ENCODE measurements at regions not wholly inside any gene's neighbourhood (a gene's known extent, or its start where the extent isn't known, plus 50 kb on each side); places are given as distances from the start of the nearest gene placed in this dataset.
"Not testable (repeated sequence)": the region's sequence is repeated elsewhere in the genome, so short reads cannot be mapped to it uniquely, and the experiment has no call there.

DNA sequence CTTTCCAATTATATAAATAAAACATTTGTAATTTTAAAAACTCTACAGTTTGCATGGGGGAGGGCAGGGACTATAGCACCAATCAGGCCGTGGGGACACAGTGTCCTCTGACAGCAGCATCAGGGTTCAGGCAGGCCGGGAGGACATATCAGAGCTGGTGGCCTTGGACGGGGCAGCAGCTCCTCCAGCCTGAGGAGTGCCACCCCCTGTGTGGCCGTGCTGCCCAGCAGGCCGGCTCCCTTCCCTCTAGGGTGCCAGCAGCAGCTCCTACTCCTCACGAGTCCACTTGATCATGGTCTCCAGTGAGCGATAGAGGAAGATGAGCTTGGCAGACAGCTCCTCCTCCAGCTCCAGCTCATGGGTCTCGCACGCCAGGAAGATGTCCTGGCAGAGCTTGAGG lies 144.0 kb upstream of the PHACTR3 start:
- no peak for DNase-seq (ENCODE audit: low read depth in 2 of 2)

DNA sequence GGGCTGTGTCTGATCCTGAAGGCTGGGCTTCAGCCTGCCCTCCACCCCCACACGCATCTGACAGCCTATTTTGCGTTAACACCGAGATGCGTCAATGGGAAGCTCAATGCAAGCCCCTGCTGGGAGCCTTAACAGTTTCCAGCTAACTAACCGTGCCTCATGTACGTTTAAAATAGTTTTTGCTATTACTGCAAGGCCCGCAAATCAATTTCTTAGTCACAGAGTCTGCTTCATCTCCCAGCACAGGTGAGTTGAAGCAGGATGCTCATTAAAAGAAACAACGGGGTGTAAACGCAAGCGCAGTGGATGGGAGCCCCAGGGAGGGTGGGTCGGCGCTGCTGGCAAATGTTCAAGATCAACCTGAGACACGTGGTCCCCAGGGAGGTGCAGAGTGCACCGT lies 142.8 kb upstream of the PHACTR3 start:
- DNase-seq (ENCODE audit: low read depth in 2 of 2), result no peak

- no peak for DNase-seq (ENCODE audit: low read depth in 2 of 2)
Observed at GRCh38 chr20:59462249-59462648, 142.1 kb upstream of the PHACTR3 start.

GRCh38 chr20:59463541-59463940 lies 140.8 kb upstream of the PHACTR3 start:
- DNase-seq (ENCODE audit: low read depth in 2 of 2), result no peak

- DNase-seq (ENCODE audit: low read depth in 2 of 2), result no peak
Observed at GRCh38 chr20:59466107-59466815, 138.1 kb upstream of the PHACTR3 start.

DNA sequence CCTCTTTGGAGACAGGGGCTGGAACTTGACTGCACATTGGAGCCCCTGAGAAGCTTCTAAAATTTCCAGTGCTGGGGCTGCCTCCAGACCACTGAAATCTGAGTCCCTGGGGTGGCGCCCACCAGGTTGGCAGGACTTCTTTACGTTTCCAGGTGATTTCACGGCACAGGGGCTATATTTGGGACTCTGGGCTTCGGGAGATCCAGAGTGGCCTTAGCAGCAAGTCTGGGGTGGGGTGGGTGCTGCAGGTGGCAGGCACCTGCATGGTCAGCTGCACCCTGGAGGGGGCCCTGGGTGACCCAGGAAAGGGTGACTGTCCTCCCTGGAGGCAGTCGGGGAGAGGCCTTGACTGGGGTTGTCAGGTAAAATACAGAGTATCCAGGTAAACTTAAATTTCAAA lies 135.5 kb upstream of the PHACTR3 start:
- no peak for DNase-seq (ENCODE audit: low read depth in 2 of 2)

DNA sequence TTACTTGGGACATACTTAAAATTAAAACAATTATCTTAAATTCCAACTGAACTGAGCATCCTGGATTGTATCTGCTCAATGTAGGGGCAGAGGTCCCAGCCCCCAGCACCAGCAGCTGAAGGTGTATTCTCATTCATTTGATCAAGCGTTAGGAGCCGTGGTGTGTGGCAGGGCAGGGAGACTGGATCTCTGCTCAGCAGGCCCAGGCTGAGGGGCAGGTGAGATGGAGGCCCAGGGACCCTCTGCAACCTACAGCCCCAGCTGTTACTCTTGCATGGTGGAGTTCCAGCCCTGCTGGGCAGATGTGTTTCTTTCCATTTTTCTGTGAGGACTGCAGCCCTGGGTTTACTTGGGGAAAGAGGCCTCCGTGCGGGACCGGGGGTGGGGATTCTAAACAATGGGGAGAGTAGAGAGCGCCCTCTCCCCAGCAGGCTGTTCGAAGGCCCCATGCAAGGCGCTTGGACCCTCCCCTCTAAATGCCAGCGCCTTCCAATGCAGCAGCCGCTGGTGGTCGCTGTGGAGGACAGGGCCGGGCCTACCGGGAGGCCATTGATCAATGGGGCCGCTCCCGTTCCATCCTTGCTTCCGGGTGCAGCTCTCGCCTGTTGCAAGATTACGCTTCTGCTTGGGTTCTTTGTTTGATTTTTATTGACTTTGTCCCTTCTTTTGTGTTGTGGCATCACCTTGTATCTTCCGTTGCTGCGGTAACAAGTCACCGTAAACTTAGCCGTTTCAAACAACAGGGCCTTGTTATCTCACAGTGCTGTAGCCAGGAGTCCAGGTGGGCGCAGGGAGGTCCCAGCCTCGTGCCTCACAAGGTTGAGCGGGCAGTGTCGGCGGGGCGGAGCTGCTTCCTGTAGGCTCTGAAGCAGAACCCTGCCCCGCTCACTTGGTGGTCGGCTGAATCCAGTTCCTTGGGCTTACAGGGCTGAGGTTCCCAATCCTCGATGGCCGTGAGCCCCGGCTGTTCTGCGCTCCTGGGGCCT lies 134.8 kb upstream of the PHACTR3 start:
- DNase-seq (ENCODE audit: low read depth in 2 of 2), result no peak

DNA sequence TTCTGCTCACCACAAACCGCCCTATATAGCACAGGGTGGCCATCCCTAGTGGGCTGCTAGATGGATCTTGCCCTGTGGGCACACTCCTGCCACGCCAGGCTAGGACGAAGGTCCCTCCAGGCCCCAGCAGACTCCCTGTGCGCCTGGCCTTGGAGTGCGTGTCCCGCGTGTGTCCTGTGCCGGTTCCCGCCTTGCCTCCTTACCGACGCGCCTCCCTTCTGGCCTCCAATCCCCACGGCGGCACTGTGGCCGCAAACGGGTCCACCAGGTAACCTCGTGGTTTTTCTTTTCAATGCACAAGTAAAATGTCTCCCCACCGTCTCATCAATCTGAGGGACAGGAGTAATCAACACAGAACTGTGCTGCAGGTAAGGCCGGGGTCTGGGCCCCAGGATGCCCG lies 133.8 kb upstream of the PHACTR3 start:
- DNase-seq (ENCODE audit: low read depth in 2 of 2), result no peak

GRCh38 chr20:59471653-59472421 lies 132.5 kb upstream of the PHACTR3 start:
- no peak for DNase-seq (ENCODE audit: low read depth in 2 of 2)

DNA sequence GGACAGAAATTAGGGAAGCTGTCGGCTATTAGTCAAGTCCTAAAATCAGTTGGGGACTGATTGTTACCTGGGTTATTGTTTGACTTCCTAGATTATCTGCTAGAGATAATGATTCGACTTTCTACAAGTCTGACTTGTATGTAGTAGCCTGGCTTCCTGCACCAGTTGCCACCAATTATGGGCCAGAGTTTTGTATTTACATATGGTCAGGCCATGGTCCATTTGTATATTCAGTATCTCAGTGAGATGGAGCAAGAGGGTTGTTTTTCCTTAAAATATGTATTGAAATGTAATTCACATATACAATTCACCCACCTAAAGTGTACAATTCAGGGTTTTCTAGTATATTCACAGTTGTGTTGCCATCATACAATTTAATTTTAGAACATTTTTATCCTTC lies 130.6 kb upstream of the PHACTR3 start:
- no peak for DNase-seq (ENCODE audit: low read depth in 2 of 2)

- DNase-seq (ENCODE audit: low read depth in 2 of 2), result no peak
Observed at GRCh38 chr20:59481067-59481466, 123.3 kb upstream of the PHACTR3 start.

DNA sequence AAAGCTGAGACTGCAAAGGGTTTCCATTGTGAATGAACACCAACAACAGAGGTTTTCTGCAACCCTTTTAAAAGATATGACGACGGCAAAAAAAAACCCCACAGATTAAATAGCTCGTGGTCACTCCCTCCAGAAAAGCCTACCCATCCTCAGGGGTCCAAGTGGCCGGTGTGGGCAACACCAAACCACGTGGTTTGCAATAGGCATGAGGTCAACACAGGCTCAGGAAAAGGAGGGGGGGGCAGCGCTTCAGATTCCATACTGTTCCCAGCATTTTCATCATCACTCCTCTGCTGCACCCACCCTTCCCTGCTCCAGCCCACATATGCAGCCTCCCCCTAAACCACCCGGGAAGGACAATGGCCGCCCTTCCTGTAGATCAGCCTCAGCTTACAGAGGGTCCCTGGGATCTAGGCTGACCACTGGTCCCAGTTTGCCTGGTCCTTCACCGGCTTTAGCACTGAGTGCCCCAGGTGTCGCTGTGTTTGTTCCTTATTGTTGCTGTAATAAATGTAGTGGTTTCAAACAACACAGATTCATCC lies 122.8 kb upstream of the PHACTR3 start:
- no peak for DNase-seq (ENCODE audit: low read depth in 2 of 2)

GRCh38 chr20:59482351-59483187 lies 121.8 kb upstream of the PHACTR3 start:
- no peak for DNase-seq (ENCODE audit: low read depth in 2 of 2)

- DNase-seq (ENCODE audit: low read depth in 2 of 2), result no peak
Observed at GRCh38 chr20:59483481-59483880, 120.9 kb upstream of the PHACTR3 start.

DNA sequence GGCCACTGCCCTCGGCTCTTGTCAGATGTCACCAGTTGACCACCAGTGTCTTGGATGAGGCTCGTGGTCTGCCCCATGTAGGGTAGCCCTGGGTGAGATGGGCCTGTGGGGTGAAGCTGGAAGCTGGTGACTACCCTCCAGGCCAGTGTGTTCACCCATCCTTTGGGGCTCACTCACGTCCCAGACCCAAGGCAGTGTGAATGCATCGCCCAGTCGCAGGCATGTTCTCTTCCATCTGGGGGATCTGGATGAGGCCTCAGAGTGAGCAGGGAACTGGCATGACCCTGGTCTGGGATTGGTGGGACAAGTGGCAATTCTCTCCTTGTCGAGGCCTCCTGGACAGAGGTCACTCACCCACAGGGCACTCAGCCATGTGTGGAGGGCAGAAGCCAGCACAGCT lies 120.1 kb upstream of the PHACTR3 start:
- DNase-seq (ENCODE audit: low read depth in 2 of 2), result no peak

GRCh38 chr20:59485576-59486454 lies 118.5 kb upstream of the PHACTR3 start:
- DNase-seq (ENCODE audit: low read depth in 2 of 2), result no peak

GRCh38 chr20:59488459-59488858 lies 115.9 kb upstream of the PHACTR3 start:
- not testable (repeated sequence) for DNase-seq (ENCODE audit: low read depth in 2 of 2)

- not testable (repeated sequence) for DNase-seq (ENCODE audit: low read depth in 2 of 2)
Observed at GRCh38 chr20:59490196-59491004, 113.9 kb upstream of the PHACTR3 start.

DNA sequence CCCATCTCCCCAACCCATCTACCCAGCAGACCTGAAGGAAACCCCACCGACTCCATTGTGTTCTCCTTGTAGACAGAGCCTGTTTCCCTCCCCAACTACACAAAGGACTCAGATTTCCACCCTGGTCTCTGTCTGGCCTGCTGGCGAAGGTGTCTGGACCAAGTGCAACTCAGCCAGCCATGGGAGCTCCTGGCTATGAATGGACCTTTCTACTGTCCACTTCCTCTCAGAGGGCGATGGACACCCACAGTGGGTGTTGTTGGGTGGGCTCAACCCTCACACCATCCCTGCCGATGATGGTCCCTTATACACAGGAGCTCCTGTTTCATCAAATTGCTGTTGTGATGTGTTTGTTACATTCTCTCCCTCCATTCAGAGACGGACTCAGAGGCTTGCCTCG lies 112.5 kb upstream of the PHACTR3 start:
- DNase-seq (ENCODE audit: low read depth in 2 of 2), result no peak
